ENCODE measurements at regions not wholly inside any gene's neighbourhood (a gene's known extent, or its start where the extent isn't known, plus 50 kb on each side); places are given as distances from the start of the nearest gene placed in this dataset.

GRCh38 chr12:114733919-114734318, 49.9 kb upstream of the TBX3 start:
- DNase-seq (ENCODE audit: low spot score): no peak
- Histone ChIP-seq H3K27ac (no peak overlapping the region), H3K4me3 (no peak overlapping the region)
- no peak for TF ChIP-seq CTCF (IDR thresholded peaks at IDR 0.05)

Measured in coronary artery (tissue), 2 donors.